T-helper 17 cell (primary cell): ENCODE measurements at regions not wholly inside any gene's neighbourhood (a gene's known extent, or its start where the extent isn't known, plus 50 kb on each side); places are given as distances from the start of the nearest gene placed in this dataset.

Experiments
- ATAC-seq: fragments of 150-1000 bp; cut with Tn5 transposase; 2 replicates; pipeline ENCODE4 v1.10.0; 2021; ENCODE audit warnings: mild to moderate bottlenecking, moderate library complexity
- DNase-seq, 3 donors: peaks; one replicate each; pipeline versions ENCODE4 v3.0.0 to v3.0.0-alpha.2; 2020 to 2021
- H3K9me3 ChIP-seq: one replicate; pipeline ENCODE4 v1.7.0; 2013; ENCODE audit warnings: low read length, mild to moderate bottlenecking; ENCODE audit not compliant: control insufficient read depth, poor library complexity, severe bottlenecking
- H3K27ac Mint-ChIP-seq: one replicate; pipeline ENCODE4 v1.8.0; 2022; ENCODE audit warnings: mild to moderate bottlenecking, moderate library complexity, mixed read lengths
- H3K27me3 Mint-ChIP-seq: one replicate; pipeline ENCODE4 v1.8.0; 2022; ENCODE audit warnings: mixed read lengths
- H3K36me3 Mint-ChIP-seq: one replicate; pipeline ENCODE4 v1.8.0; 2022; ENCODE audit warnings: low read depth, mixed read lengths
- H3K4me1 Mint-ChIP-seq: one replicate; pipeline ENCODE4 v1.8.0; 2022; ENCODE audit warnings: mild to moderate bottlenecking, mixed read lengths
- H3K4me3 Mint-ChIP-seq: one replicate; pipeline ENCODE4 v1.8.0; 2022; ENCODE audit warnings: mild to moderate bottlenecking, moderate library complexity, mixed read lengths

GRCh38 chr6:16840725-16841124 is 79.5 kb upstream of the ATXN1 start:
- no peak for DNase-seq
- H3K9me3 ChIP-seq = no peaks in the 10 kb centered on the region
- Mint-ChIP-seq H3K27ac (no peak overlapping the region), H3K27me3 (peaks cover 9% of the 10 kb centered on the region), H3K36me3 (peaks cover 2% of the 10 kb centered on the region), H3K4me3 (no peak overlapping the region), H3K4me1 (peaks cover 10% of the 10 kb centered on the region)
- ATAC-seq = no peak

- peaks cover 9% of the 10 kb centered on the region for H3K27me3 Mint-ChIP-seq
- H3K36me3 Mint-ChIP-seq = peaks cover 2% of the 10 kb centered on the region
- no peak overlapping the region for H3K4me3 Mint-ChIP-seq
- ATAC-seq = no peak
- no peaks in the 10 kb centered on the region for H3K9me3 ChIP-seq
- peaks cover 10% of the 10 kb centered on the region for H3K4me1 Mint-ChIP-seq
- DNase-seq = no peak
- no peak overlapping the region for H3K27ac Mint-ChIP-seq
These were observed 79.0 kb upstream of the ATXN1 start for GRCh38 chr6:16840291-16840690.

GRCh38 chr6:16839631-16840179 is 78.4 kb upstream of the ATXN1 start:
- Mint-ChIP-seq H3K27me3 (peaks cover 9% of the 10 kb centered on the region), H3K36me3 (peaks cover 2% of the 10 kb centered on the region), H3K27ac (no peak overlapping the region), H3K4me1 (peaks cover 10% of the 10 kb centered on the region), H3K4me3 (no peak overlapping the region)
- DNase-seq (no peak), ATAC-seq (no peak)
- no peaks in the 10 kb centered on the region for H3K9me3 ChIP-seq

- ATAC-seq = peak; percentile 44
These were observed 76.1 kb upstream of the ATXN1 start for GRCh38 chr6:16837217-16837972.

GRCh38 chr6:16836144-16836981 is 75.1 kb upstream of the ATXN1 start:
- peak overlapping the region; percentile 32 for H3K27ac Mint-ChIP-seq
- H3K4me1 Mint-ChIP-seq = peaks cover 10% of the 10 kb centered on the region
- peaks cover 16% of the 10 kb centered on the region for H3K27me3 Mint-ChIP-seq
- ATAC-seq = no peak
- H3K4me3 Mint-ChIP-seq = peak overlapping the region; percentile 85
- H3K9me3 ChIP-seq = no peaks in the 10 kb centered on the region
- no peak for DNase-seq
- peaks cover 1% of the 10 kb centered on the region for H3K36me3 Mint-ChIP-seq

More at GRCh38 chr6:16837217-16837972, 76.1 kb upstream of the ATXN1 start:
- Mint-ChIP-seq H3K4me3 (peak overlapping the region; percentile 85), H3K4me1 (peaks cover 10% of the 10 kb centered on the region), H3K27me3 (peaks cover 6% of the 10 kb centered on the region), H3K27ac (no peak overlapping the region), H3K36me3 (peaks cover 2% of the 10 kb centered on the region)
- no peak for DNase-seq
- no peaks in the 10 kb centered on the region for H3K9me3 ChIP-seq

- H3K4me3 Mint-ChIP-seq = no peak overlapping the region
- peaks cover 8% of the 10 kb centered on the region for H3K4me1 Mint-ChIP-seq
- H3K27me3 Mint-ChIP-seq = peaks cover 16% of the 10 kb centered on the region
- H3K36me3 Mint-ChIP-seq = no peaks in the 10 kb centered on the region
- no peak for ATAC-seq
- no peak for DNase-seq
- H3K9me3 ChIP-seq = no peaks in the 10 kb centered on the region
- H3K27ac Mint-ChIP-seq = no peak overlapping the region
These were observed 73.0 kb upstream of the ATXN1 start for GRCh38 chr6:16834242-16834641.

GRCh38 chr6:16832721-16833120 is 71.5 kb upstream of the ATXN1 start:
- H3K27ac Mint-ChIP-seq = no peak overlapping the region
- peaks cover 8% of the 10 kb centered on the region for H3K4me1 Mint-ChIP-seq
- ATAC-seq (no peak), DNase-seq (no peak)
- H3K9me3 ChIP-seq = no peaks in the 10 kb centered on the region
- no peak overlapping the region for H3K4me3 Mint-ChIP-seq
- H3K36me3 Mint-ChIP-seq = no peaks in the 10 kb centered on the region
- H3K27me3 Mint-ChIP-seq = peaks cover 16% of the 10 kb centered on the region

- ATAC-seq = no peak
- no peak overlapping the region for H3K4me3 Mint-ChIP-seq
- peaks cover 9% of the 10 kb centered on the region for H3K4me1 Mint-ChIP-seq
- H3K9me3 ChIP-seq = no peaks in the 10 kb centered on the region
- no peak for DNase-seq
- H3K27me3 Mint-ChIP-seq = peaks cover 22% of the 10 kb centered on the region
- H3K27ac Mint-ChIP-seq = no peak overlapping the region
- H3K36me3 Mint-ChIP-seq = no peaks in the 10 kb centered on the region
These were observed 70.8 kb upstream of the ATXN1 start for GRCh38 chr6:16832043-16832567.

GRCh38 chr6:16831136-16831535 is 69.9 kb upstream of the ATXN1 start:
- DNase-seq = no peak

GRCh38 chr6:16828058-16828457 is 66.8 kb upstream of the ATXN1 start:
- ATAC-seq = no peak

More at GRCh38 chr6:16831136-16831535, 69.9 kb upstream of the ATXN1 start:
- H3K4me3 Mint-ChIP-seq = no peak overlapping the region
- ATAC-seq = no peak
- H3K27me3 Mint-ChIP-seq = peaks cover 23% of the 10 kb centered on the region
- H3K36me3 Mint-ChIP-seq = no peaks in the 10 kb centered on the region
- no peaks in the 10 kb centered on the region for H3K9me3 ChIP-seq
- H3K4me1 Mint-ChIP-seq = peaks cover 2% of the 10 kb centered on the region
- no peak overlapping the region for H3K27ac Mint-ChIP-seq

GRCh38 chr6:16827627-16828026 is 66.4 kb upstream of the ATXN1 start:
- Mint-ChIP-seq H3K27ac (no peak overlapping the region), H3K4me1 (peaks cover 2% of the 10 kb centered on the region), H3K4me3 (no peak overlapping the region), H3K36me3 (no peaks in the 10 kb centered on the region), H3K27me3 (peaks cover 29% of the 10 kb centered on the region)
- H3K9me3 ChIP-seq = no peaks in the 10 kb centered on the region
- ATAC-seq (no peak), DNase-seq (no peak)

More at GRCh38 chr6:16828058-16828457, 66.8 kb upstream of the ATXN1 start:
- peaks cover 33% of the 10 kb centered on the region for H3K27me3 Mint-ChIP-seq
- peaks cover 2% of the 10 kb centered on the region for H3K4me1 Mint-ChIP-seq
- no peak for DNase-seq
- H3K4me3 Mint-ChIP-seq = no peak overlapping the region
- H3K36me3 Mint-ChIP-seq = no peaks in the 10 kb centered on the region
- no peak overlapping the region for H3K27ac Mint-ChIP-seq
- H3K9me3 ChIP-seq = no peaks in the 10 kb centered on the region

GRCh38 chr6:16825784-16826183 is 64.5 kb upstream of the ATXN1 start:
- Mint-ChIP-seq H3K4me1 (peaks cover 2% of the 10 kb centered on the region), H3K4me3 (no peak overlapping the region), H3K27ac (no peak overlapping the region), H3K27me3 (peaks cover 22% of the 10 kb centered on the region), H3K36me3 (no peaks in the 10 kb centered on the region)
- ATAC-seq (no peak), DNase-seq (no peak)
- no peaks in the 10 kb centered on the region for H3K9me3 ChIP-seq
